Body of pancreas (tissue), 4 donors: ENCODE measurements at regions not wholly inside any gene's neighbourhood (a gene's known extent, or its start where the extent isn't known, plus 50 kb on each side); places are given as distances from the start of the nearest gene placed in this dataset.

Source experiments
- CTCF ChIP-seq, 7 experiments: fragments of 450-650 bp in 4 of 7; fragments of 200-600 bp in 3 of 7; sonication (generic) in 3 of 7; IDR thresholded peaks; one replicate each; pipeline ENCODE4 v1.5.1; 2016 to 2019; ENCODE audit warnings: antibody characterized with exemption in 7 of 7
- POLR2A ChIP-seq, 3 donors: fragments of 450-650 bp; IDR thresholded peaks; one replicate each; pipeline ENCODE4 v1.6.1; 2016; ENCODE audit warnings: antibody characterized with exemption in 3 of 3, mild to moderate bottlenecking in 2 of 3

DNA sequence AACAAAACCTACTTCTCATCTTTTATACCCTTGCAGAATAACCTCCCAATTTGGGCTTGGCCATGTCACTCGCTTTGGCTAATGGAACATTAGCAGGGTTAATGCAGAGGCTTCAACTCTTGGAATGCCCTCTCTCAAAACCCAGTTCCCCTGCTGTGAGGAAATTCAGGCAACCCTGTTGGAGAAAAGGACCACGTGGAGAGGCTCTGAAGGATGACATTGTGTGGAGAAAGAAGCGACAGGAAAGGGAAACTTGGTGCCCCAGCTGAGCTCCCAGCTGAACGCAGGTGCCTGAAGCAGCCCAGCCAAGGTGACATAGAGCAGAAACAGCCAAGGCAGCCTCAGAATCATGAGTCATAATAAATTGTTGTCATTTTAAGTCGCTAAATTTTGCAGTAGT is 214.2 kb upstream of the GHITM start:
- TF ChIP-seq CTCF (IDR thresholded peaks at IDR 0.05) (no peak), POLR2A (IDR thresholded peaks at IDR 0.05) (no peak)
